MM.1S (cell line): ENCODE measurements at regions not wholly inside any gene's neighbourhood (a gene's known extent, or its start where the extent isn't known, plus 50 kb on each side); places are given as distances from the start of the nearest gene placed in this dataset.

Experiments
- CTCF ChIP-seq: fragments of 300-600 bp; sonication (generic); IDR thresholded peaks from 2 replicates; pipeline ENCODE4 v1.5.1; 2016; ENCODE audit warnings: antibody characterized with exemption, low read length, mixed read lengths
- EZH2 ChIP-seq: fragments of 300-600 bp; sonication (generic); optimal IDR thresholded peaks from 2 replicates; pipeline ENCODE3; 2017; ENCODE audit warnings: low read depth, mild to moderate bottlenecking, antibody characterized with exemption, low read length, mixed read lengths
- EZH2phosphoT487 ChIP-seq: fragments of 300-600 bp; sonication (generic); IDR thresholded peaks from 2 replicates; pipeline ENCODE4 v1.6.1; 2018; ENCODE audit warnings: antibody characterized with exemption, low read length

GRCh38 chr2:18436503-18437005 lies 123.9 kb downstream of the RDH14 start:
- TF ChIP-seq CTCF (no peak), EZH2 (no peak), EZH2phosphoT487 (no peak)
